ENCODE measurements at regions not wholly inside any gene's neighbourhood (a gene's known extent, or its start where the extent isn't known, plus 50 kb on each side); places are given as distances from the start of the nearest gene placed in this dataset.

GRCh38 chr13:73368608-73369007 is 309.8 kb downstream of the KLF5 start (continued):
- no peak for TF ChIP-seq ZNF785 (tag by site-specific recombination; IDR thresholded peaks at IDR 0.05)
- no peak for TF ChIP-seq ZSCAN5A (tag by site-specific recombination; IDR thresholded peaks at IDR 0.05)
- TF ChIP-seq ZNF621 (tag by site-specific recombination; IDR thresholded peaks at IDR 0.05) = no peak
- no peak for TF ChIP-seq ZNF19 (tag by site-specific recombination; IDR thresholded peaks at IDR 0.05; ENCODE audit: low read depth)

GRCh38 chr13:73367886-73368285 is 309.1 kb downstream of the KLF5 start:
- Histone ChIP-seq H3K4me1 (ENCODE audit: control insufficient read depth, insufficient read depth, low read length) (no peaks in the 10 kb centered on the region), H3K9me3 (ENCODE audit: control insufficient read depth, insufficient read depth, low read depth, low read length) (no peaks in the 10 kb centered on the region), H3K4me3 (ENCODE audit: low read depth, low read length) (no peak overlapping the region), H3K36me3 (ENCODE audit: control insufficient read depth in 2 of 2, insufficient read depth in 1 of 2, low read length in 2 of 2) (no peaks in the 10 kb centered on the region), H3K27ac (ENCODE audit: extremely low read depth, low read depth, low read length) (no peak overlapping the region)
- no peak for TF ChIP-seq ZNF549 (tag by site-specific recombination; IDR thresholded peaks at IDR 0.05)
- TF ChIP-seq ZNF24 (tag by site-specific recombination; IDR thresholded peaks at IDR 0.05) = no peak
- no peak for TF ChIP-seq ZNF513 (tag by site-specific recombination; IDR thresholded peaks at IDR 0.05)
- TF ChIP-seq PRDM10 (tag by site-specific recombination; IDR thresholded peaks at IDR 0.05) = no peak
- no peak for TF ChIP-seq ZNF132 (tag by site-specific recombination; IDR thresholded peaks at IDR 0.05; ENCODE audit: borderline replicate concordance)
- no peak for TF ChIP-seq ZXDB (tag by site-specific recombination; IDR thresholded peaks at IDR 0.05)
- no peak for TF ChIP-seq ZNF610 (tag by site-specific recombination; IDR thresholded peaks at IDR 0.05; ENCODE audit: borderline replicate concordance)
- no peak for TF ChIP-seq ZNF146 (tag by site-specific recombination; IDR thresholded peaks at IDR 0.05)
- no peak for TF ChIP-seq ZNF155 (tag by site-specific recombination; IDR thresholded peaks at IDR 0.05)
- no peak for TF ChIP-seq ZNF202 (tag by site-specific recombination; IDR thresholded peaks at IDR 0.05; ENCODE audit: borderline replicate concordance)
- TF ChIP-seq ZNF416 (tag by site-specific recombination; IDR thresholded peaks at IDR 0.05) = no peak
- TF ChIP-seq KLF16 (tag by site-specific recombination; IDR thresholded peaks at IDR 0.05) = no peak
- no peak for TF ChIP-seq ZSCAN5A (tag by site-specific recombination; IDR thresholded peaks at IDR 0.05)
- TF ChIP-seq ZNF23 (tag by site-specific recombination; IDR thresholded peaks at IDR 0.05; ENCODE audit: borderline replicate concordance) = no peak
- ChIA-PET POLR2A (no interaction called here), CTCF (no interaction called here)

Measured in HEK293 (cell line).